ENCODE measurements at regions not wholly inside any gene's neighbourhood (a gene's known extent, or its start where the extent isn't known, plus 50 kb on each side); places are given as distances from the start of the nearest gene placed in this dataset.

GRCh38 chr9:115413766-115414382, 295.9 kb upstream of the TNC start:
- TF ChIP-seq GATA2 (IDR thresholded peaks at IDR 0.05; ENCODE audit: low read depth, low read length) (no peak), GATA3 (IDR thresholded peaks at IDR 0.05; ENCODE audit: low read depth, low read length) (no peak)

DNA sequence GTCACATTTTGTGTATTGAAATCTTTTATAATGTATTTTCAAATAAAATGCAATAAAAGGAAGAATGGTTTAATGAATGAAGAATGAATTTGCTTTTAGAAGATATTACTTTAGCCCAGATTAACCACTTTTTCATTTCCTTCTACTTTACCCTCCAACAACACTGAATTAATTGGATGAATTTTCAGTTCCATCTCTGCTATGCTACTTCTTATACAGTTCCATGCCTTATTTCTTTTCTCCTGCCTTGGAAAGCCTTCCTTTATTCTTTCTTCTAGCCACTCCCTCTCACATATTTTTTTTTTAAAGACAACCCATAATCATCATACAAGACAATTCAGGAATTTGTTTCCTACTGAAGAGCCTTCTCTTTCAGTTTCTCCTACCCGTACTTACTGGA, 296.6 kb upstream of the TNC start:
- TF ChIP-seq GATA3 (IDR thresholded peaks at IDR 0.05; ENCODE audit: low read depth, low read length) (no peak), GATA2 (IDR thresholded peaks at IDR 0.05; ENCODE audit: low read depth, low read length) (no peak)

DNA sequence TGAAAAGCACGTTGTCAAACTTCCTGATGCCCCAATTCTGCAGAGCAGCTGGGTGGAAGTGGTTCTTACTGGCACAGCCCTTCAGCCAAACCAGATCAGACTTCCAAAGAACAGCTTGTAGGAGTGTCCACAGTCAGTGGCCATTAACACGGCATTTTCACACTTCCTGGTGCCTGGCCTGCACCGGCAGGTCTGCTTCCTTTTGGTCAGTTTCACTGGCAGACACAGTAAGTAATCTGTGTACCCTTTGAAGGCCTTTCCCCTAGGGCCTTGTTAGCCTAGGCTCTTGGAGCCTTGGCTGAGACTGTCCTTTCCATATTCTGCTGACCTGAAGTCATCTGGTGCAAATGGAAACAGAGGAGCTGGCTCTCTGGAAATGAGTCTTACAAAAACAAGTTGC, 297.5 kb upstream of the TNC start:
- TF ChIP-seq GATA2 (IDR thresholded peaks at IDR 0.05; ENCODE audit: low read depth, low read length), result no peak
- TF ChIP-seq GATA3 (IDR thresholded peaks at IDR 0.05; ENCODE audit: low read depth, low read length), result no peak

DNA sequence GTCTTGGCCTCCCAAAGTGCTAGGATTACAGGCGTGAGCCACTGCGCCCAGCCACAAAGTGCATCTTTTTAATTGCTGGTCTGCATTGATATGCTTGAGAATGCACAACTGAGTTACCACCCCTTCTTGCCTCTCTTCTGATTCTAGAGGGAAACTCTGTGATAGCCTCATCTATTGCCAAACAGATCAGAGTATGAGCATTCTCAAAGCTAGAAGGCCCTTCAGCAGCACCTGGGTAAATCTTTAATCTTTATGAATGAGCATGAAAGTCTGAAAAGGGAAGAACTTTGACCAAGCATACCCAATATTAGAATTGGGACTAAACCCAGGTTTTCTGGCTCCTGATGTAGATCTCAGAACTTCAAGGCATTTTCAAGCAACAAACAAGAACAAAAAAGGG, 298.3 kb upstream of the TNC start:
- TF ChIP-seq GATA2 (IDR thresholded peaks at IDR 0.05; ENCODE audit: low read depth, low read length), result no peak

GRCh38 chr9:115422932-115423440, 305.0 kb upstream of the TNC start:
- no peak for TF ChIP-seq GATA3 (IDR thresholded peaks at IDR 0.05; ENCODE audit: low read depth, low read length)
- TF ChIP-seq GATA2 (IDR thresholded peaks at IDR 0.05; ENCODE audit: low read depth, low read length), result no peak

- TF ChIP-seq GATA3 (IDR thresholded peaks at IDR 0.05; ENCODE audit: low read depth, low read length), result no peak
Measured at GRCh38 chr9:115423646-115424045, 305.7 kb upstream of the TNC start.

DNA sequence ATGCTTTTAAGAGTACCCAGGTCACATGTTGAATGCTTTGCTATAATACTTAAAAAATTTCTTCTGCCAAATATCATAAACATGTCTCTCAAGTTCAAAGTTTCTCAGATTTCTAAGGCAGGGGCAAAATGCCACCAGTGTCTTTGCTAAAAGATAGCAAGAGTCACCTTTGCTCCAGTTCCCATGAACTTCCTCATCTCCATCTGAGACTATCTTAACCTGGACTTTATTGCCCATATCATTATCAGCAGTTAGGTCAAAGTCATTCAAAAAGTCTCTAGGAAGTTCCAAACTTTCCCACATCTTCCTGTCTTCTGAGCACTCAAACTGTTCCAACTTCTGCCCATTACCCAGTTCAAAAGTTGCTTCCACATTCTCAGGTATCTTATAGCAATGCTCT, 307.6 kb upstream of the TNC start:
- TF ChIP-seq GATA3 (IDR thresholded peaks at IDR 0.05; ENCODE audit: low read depth, low read length), result no peak
- no peak for TF ChIP-seq GATA2 (IDR thresholded peaks at IDR 0.05; ENCODE audit: low read depth, low read length)

DNA sequence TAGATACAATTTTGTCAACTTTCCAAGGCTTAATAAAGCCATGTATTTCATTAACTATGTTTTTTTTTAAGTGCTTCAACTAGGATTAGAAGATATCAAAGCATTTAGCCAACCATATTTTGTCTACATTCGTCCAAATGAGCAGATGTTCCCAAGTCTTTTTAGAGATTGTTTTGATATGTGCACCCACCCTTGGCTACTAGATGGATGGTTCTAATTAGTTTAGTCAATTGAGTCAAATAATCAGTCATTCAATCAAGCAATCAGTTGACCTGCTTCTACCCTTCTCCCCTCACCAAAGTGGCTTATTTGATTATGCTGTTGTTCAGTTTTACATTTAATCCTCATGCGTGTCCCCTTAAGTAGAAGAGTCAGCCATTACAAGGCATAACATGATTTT, 319.5 kb upstream of the TNC start:
- TF ChIP-seq GATA3 (IDR thresholded peaks at IDR 0.05; ENCODE audit: low read depth, low read length) (peak; percentile 81), GATA2 (IDR thresholded peaks at IDR 0.05; ENCODE audit: low read depth, low read length) (peak; percentile 72)

- TF ChIP-seq GATA2 (IDR thresholded peaks at IDR 0.05; ENCODE audit: low read depth, low read length) (no peak), GATA3 (IDR thresholded peaks at IDR 0.05; ENCODE audit: low read depth, low read length) (no peak)
Measured at GRCh38 chr9:115439641-115440040, 321.7 kb upstream of the TNC start.

GRCh38 chr9:115442054-115442453, 324.1 kb upstream of the TNC start:
- TF ChIP-seq GATA2 (IDR thresholded peaks at IDR 0.05; ENCODE audit: low read depth, low read length) (no peak), GATA3 (IDR thresholded peaks at IDR 0.05; ENCODE audit: low read depth, low read length) (no peak)

GRCh38 chr9:115443890-115444289, 325.9 kb upstream of the TNC start:
- TF ChIP-seq GATA2 (IDR thresholded peaks at IDR 0.05; ENCODE audit: low read depth, low read length), result no peak
- no peak for TF ChIP-seq GATA3 (IDR thresholded peaks at IDR 0.05; ENCODE audit: low read depth, low read length)

DNA sequence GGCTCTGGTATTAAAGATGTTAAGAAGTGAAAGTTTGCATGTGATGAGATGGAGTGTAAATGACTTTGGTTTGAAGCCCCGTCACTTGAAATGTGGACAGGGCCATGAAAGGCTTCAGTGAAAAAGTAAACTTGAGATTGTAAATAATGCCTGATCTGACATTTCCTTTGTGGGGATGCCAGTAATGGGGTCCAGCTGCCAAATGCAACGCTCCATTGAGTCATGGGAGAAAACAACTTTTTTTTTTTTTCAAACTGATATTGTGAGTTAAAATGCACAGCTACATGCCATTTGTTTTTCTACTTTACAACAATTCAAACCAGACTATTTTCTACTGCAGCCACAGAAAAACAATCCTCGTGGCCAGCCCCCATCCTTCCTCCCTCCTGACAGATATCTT, 327.0 kb upstream of the TNC start:
- TF ChIP-seq GATA3 (IDR thresholded peaks at IDR 0.05; ENCODE audit: low read depth, low read length), result no peak
- TF ChIP-seq GATA2 (IDR thresholded peaks at IDR 0.05; ENCODE audit: low read depth, low read length), result no peak

DNA sequence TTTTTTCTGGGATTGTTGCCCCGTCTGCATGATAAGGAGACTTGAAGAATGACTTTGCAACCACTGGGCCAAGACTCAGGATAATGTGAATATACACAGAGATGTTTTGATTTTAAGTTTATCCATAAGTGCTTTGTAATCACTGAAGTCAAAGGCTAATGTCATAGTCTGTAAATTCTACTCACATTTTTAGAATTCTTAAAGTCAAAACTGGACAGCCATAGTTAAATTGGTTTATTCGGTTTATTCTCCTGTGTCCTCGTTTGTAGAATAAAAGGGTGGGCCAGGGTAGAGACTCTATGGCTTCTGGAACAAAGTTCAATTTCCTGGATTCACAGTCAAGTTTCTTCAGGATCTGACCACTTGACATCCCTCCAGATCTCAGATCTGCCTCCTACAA, 327.7 kb upstream of the TNC start:
- no peak for TF ChIP-seq GATA3 (IDR thresholded peaks at IDR 0.05; ENCODE audit: low read depth, low read length)

DNA sequence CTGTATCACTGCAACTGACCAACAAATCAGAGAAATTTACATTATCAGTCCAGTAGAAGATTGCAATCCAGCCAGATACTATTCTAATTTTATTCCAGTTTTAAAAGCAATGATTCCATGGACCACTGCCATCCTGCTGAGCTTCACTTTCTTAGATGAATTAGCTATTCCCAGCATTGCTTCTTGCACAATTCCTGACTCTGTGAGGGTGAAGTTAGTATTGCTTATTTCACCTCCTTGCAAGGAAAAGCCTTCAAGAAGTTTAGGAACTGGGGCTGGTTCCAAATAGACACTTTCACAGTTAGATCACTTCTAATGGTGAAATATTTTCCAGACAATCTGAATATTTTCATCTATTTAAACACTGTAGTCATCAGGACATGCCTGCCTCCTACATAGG, 338.6 kb upstream of the TNC start:
- TF ChIP-seq GATA2 (IDR thresholded peaks at IDR 0.05; ENCODE audit: low read depth, low read length) (no peak), GATA3 (IDR thresholded peaks at IDR 0.05; ENCODE audit: low read depth, low read length) (no peak)

GRCh38 chr9:115461280-115461679, 343.3 kb upstream of the TNC start:
- no peak for TF ChIP-seq GATA3 (IDR thresholded peaks at IDR 0.05; ENCODE audit: low read depth, low read length)
- no peak for TF ChIP-seq GATA2 (IDR thresholded peaks at IDR 0.05; ENCODE audit: low read depth, low read length)

DNA sequence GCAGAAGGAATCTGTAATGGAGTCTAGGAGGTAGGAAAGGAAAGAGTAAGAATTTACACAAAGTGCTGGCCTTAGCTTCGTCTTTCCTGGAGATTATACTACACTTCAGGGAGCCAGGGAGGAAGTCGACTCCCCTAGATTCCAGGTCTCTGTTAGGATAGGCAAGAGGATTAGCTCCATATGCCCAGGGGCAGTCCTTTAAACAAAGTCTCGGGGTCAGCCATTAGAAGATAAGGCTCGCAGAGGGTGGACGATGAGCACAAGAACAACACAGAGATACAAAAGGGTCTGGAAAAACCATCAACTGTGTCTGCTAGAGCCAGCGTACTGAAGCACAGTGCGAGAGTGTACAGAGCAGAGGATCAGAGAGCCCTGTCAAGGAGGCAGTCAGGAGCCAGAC, 344.7 kb upstream of the TNC start:
- TF ChIP-seq GATA3 (IDR thresholded peaks at IDR 0.05; ENCODE audit: low read depth, low read length) (no peak), GATA2 (IDR thresholded peaks at IDR 0.05; ENCODE audit: low read depth, low read length) (no peak)

Data from SH-SY5Y (cell line).